Endothelial cell of umbilical vein (primary cell): ENCODE measurements at regions not wholly inside any gene's neighbourhood (a gene's known extent, or its start where the extent isn't known, plus 50 kb on each side); places are given as distances from the start of the nearest gene placed in this dataset.

ENCODE experiments used
- BruUV-seq: library from RNA; stranded (reverse); fragments of 400-500 nt; replicated peaks from 2 replicates; lab custom pipeline; 2021; lab: Mats Ljungman, UMichigan
- CTCF ChIA-PET: fragments of 300-600, 350-600 bp; sonication (Branson Sonifier 250); formaldehyde crosslinking; loops from one replicate; lab custom pipeline; 2021; ENCODE audit warnings: antibody characterized with exemption, inconsistent platforms; lab: Charles Lee
- POLR2A ChIA-PET: fragments of 300-600, 350-600 bp; sonication (Branson Sonifier 250); formaldehyde crosslinking; loops from one replicate; lab custom pipeline; 2021; ENCODE audit warnings: antibody characterized with exemption, inconsistent platforms; lab: Charles Lee
- DNase-seq: peaks from one replicate; pipeline ENCODE4 v3.0.0-alpha.2; 2011; ENCODE audit warnings: low read depth, low spot score
- FAIRE-seq: peaks from 2 replicates; lab custom pipeline; 2011; peaks lifted over from hg19 to GRCh38; lab: Jason Lieb, UNC
- H2AFZ ChIP-seq: 2 replicates; pipeline ENCODE4 v1.6.0; 2012; ENCODE audit warnings: low read depth, low read length, control low read depth, inconsistent platforms
- H3K27ac ChIP-seq: 2 replicates; pipeline ENCODE4 v1.5.1; 2011; ENCODE audit warnings: low read depth, mild to moderate bottlenecking, control low read depth, low read length, moderate library complexity; ENCODE audit not compliant: insufficient read depth
- H3K27me3 ChIP-seq, 2 experiments: 2 replicates each; pipeline versions ENCODE4 v1.6.0 to v1.6.1; 2011; ENCODE audit warnings: low read length in 2 of 2, mixed read lengths in 1 of 2; ENCODE audit not compliant: control insufficient read depth in 2 of 2, insufficient read depth in 2 of 2
- H3K36me3 ChIP-seq, 2 experiments: 2 replicates in 1 of 2; 3 replicates in 1 of 2; pipeline ENCODE4 v1.5.1; 2011; ENCODE audit warnings: low read length in 2 of 2, mild to moderate bottlenecking in 1 of 2, moderate library complexity in 1 of 2; ENCODE audit not compliant: control insufficient read depth in 2 of 2, insufficient read depth in 2 of 2; ENCODE audit errors: extremely low read depth in 1 of 2
- H3K4me1 ChIP-seq: 3 replicates; pipeline ENCODE4 v1.5.1; 2011; ENCODE audit warnings: mild to moderate bottlenecking, low read length; ENCODE audit not compliant: control insufficient read depth, insufficient read depth; ENCODE audit errors: extremely low read depth
- H3K4me2 ChIP-seq: 2 replicates; pipeline ENCODE4 v1.6.1; 2011; ENCODE audit warnings: low read length, control low read depth, mixed read lengths; ENCODE audit not compliant: insufficient read depth
- H3K4me3 ChIP-seq, 3 experiments: fragments of 200-600 bp in 1 of 3; sonication (generic), shearing (Covaris generic) in 1 of 3; replicated peaks in 1 of 3; 2 replicates each; pipeline ENCODE4 v1.5.1; 2011 to 2016; ENCODE audit warnings: control low read depth in 3 of 3, low read length in 3 of 3, mild to moderate bottlenecking in 2 of 3, inconsistent platforms in 1 of 3, low read depth in 1 of 3, moderate library complexity in 1 of 3; ENCODE audit not compliant: insufficient read depth in 1 of 3
- H3K79me2 ChIP-seq: 2 replicates; pipeline ENCODE4 v1.6.0; 2012; ENCODE audit warnings: low read length, inconsistent platforms; ENCODE audit not compliant: control insufficient read depth, insufficient read depth
- H3K9ac ChIP-seq: replicated peaks from 2 replicates; pipeline ENCODE3; 2011; ENCODE audit warnings: low read length, control low read depth; ENCODE audit not compliant: insufficient read depth; ENCODE audit errors: extremely low read depth
- H3K9me1 ChIP-seq: replicated peaks from 3 replicates; pipeline ENCODE4 v1.6.0; 2011; ENCODE audit warnings: mild to moderate bottlenecking, low read length; ENCODE audit not compliant: control insufficient read depth, insufficient read depth; ENCODE audit errors: extremely low read depth
- H3K9me3 ChIP-seq: replicated peaks from 2 replicates; pipeline ENCODE4 v1.5.1; 2012; ENCODE audit warnings: low read length, inconsistent platforms; ENCODE audit not compliant: control insufficient read depth, insufficient read depth
- H4K20me1 ChIP-seq: replicated peaks from 2 replicates; pipeline ENCODE3; 2011; ENCODE audit warnings: mild to moderate bottlenecking, low read length; ENCODE audit not compliant: control insufficient read depth, insufficient read depth; ENCODE audit errors: extremely low read depth
- EZH2 ChIP-seq: IDR thresholded peaks from 2 replicates; pipeline ENCODE4 v1.6.1; 2012; ENCODE audit warnings: borderline replicate concordance, low read depth, mild to moderate bottlenecking, moderate library complexity, low read length, inconsistent platforms; ENCODE audit not compliant: severe bottlenecking
- FOS ChIP-seq: IDR thresholded peaks from 2 replicates; pipeline ENCODE4 v1.6.1; 2011; ENCODE audit warnings: mild to moderate bottlenecking, low read length, moderate library complexity, borderline replicate concordance; ENCODE audit not compliant: insufficient read depth
- GATA2 ChIP-seq: IDR thresholded peaks from 2 replicates; pipeline ENCODE4 v1.7.0; 2011; ENCODE audit warnings: low read depth, mild to moderate bottlenecking, moderate library complexity, mixed read lengths, low read length; ENCODE audit not compliant: insufficient read length, insufficient read depth
- JUN ChIP-seq: IDR thresholded peaks from 2 replicates; pipeline ENCODE4 v1.6.1; 2011; ENCODE audit warnings: borderline replicate concordance, low read depth; ENCODE audit not compliant: insufficient read length, insufficient read depth
- MYC ChIP-seq: IDR thresholded peaks from one replicate; pipeline ENCODE4 v1.6.1; 2011; ENCODE audit warnings: mild to moderate bottlenecking, low read depth, low read length
- POLR2A ChIP-seq: IDR thresholded peaks from 2 replicates; pipeline ENCODE4 v1.6.1; 2012; ENCODE audit warnings: low read depth, mild to moderate bottlenecking, control low read depth, low read length
- POLR2AphosphoS5 ChIP-seq: IDR thresholded peaks from 2 replicates; pipeline ENCODE4 v1.6.1; 2012; ENCODE audit warnings: low read depth, mild to moderate bottlenecking, control low read depth, low read length, moderate library complexity; ENCODE audit not compliant: insufficient read depth
- dilution Hi-C: fragments of 300-500 bp; cut with MboI; formaldehyde crosslinking; loops from one replicate; pipeline ENCODE4 v1.15.0; 2019; ENCODE audit warnings: low sequenced_read_pairs; ENCODE audit not compliant: extremely low pct_ligation_motif_present
- intact Hi-C: fragments of 100-400 bp; cut with micrococcal nuclease; formaldehyde crosslinking; loops from one replicate; pipeline ENCODE4 v1.10.0; 2022
- TF ChIP-seq, protein P1 (sequence below): IDR thresholded peaks from 2 replicates; pipeline ENCODE4 v1.6.1; 2011; ENCODE audit not compliant: insufficient read depth, insufficient read length
- TF ChIP-seq, protein P2 (sequence below), 2 donors: IDR thresholded peaks; 1 replicate in 1 of 2; 2 replicates in 1 of 2; pipeline ENCODE4 v1.5.1; 2011; ENCODE audit warnings: low read length in 2 of 2, mild to moderate bottlenecking in 2 of 2, moderate library complexity in 2 of 2, control low read depth in 1 of 2, inconsistent platforms in 1 of 2, low read depth in 1 of 2; ENCODE audit not compliant: insufficient read depth in 1 of 2; ENCODE audit errors: extremely low read depth in 1 of 2

DNA sequence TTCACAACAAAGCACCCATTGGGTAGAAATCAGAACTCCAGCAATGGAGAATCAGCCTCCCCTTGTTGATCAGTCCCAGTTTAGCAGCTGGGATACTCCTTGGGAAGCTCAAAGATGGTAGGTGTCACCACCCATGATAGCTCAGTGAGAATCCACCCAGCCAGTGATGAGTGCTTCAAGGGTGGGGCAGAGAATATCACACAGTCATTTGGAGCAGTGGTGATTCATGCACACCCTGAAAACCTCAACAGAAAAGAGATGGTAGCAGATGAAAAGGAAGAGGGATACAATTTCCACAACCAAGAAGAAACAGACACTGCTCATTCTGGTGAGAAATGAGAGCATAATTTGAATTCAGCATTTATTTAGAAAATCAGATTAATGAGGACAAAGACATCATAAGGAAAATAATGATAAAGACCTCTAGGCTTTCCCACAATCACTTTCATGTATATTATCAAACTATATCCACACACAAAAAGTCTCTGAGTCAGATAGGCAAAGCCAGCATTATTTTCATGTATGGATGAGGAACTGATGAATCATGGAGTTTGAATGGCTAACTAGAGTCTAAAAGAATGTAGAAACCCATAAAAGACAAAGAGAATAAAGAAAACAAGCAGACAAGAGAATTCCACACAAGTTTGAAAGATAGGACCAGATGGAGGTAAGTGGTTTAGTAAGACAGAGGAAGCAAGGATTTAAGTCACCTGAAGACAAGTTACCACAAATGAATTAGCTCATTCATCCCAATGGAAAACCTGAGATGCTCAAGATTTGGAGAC, 82.9 kb downstream of the FEM1C start:
- no peaks in the 10 kb centered on the region for H3K36me3 ChIP-seq
- peak; percentile 19 for TF ChIP-seq GATA2
- TF ChIP-seq POLR2A, result no peak
- peak; percentile 79 for TF ChIP-seq FOS
- no peaks in the 10 kb centered on the region for H3K9me3 ChIP-seq
- peak overlapping the region; percentile 33 for H3K4me2 ChIP-seq
- H3K4me3 ChIP-seq, result no peak overlapping the region
- peak; percentile 53 for DNase-seq
- peak; percentile 76 for FAIRE-seq
- H3K79me2 ChIP-seq, result no peaks in the 10 kb centered on the region
- no peaks in the 10 kb centered on the region for H3K9me1 ChIP-seq
- ChIA-PET CTCF (interaction anchor here (0.6 to 1.9 kb wide), 4 partner anchors 9 to 1637 kb away, joined by 3 to 6 read pairs (median 4); no protein-coding TSS in a partner anchor), POLR2A (no interaction called here)
- dilution Hi-C loops, result no loop called here
- H3K27me3 ChIP-seq, result no peaks in the 10 kb centered on the region
- no TSS peak for BruUV-seq
- peaks cover 32% of the 10 kb centered on the region for H3K4me1 ChIP-seq
- intact Hi-C loops, result loop anchor here (5.0 kb wide), 2 partner anchors 114 to 126 kb away; no protein-coding TSS in a partner anchor
- H3K9ac ChIP-seq, result no peak overlapping the region
- peak overlapping the region; percentile 64 for H2AFZ ChIP-seq
- peak overlapping the region; percentile 72 for H3K27ac ChIP-seq
- H4K20me1 ChIP-seq, result no peaks in the 10 kb centered on the region

DNA sequence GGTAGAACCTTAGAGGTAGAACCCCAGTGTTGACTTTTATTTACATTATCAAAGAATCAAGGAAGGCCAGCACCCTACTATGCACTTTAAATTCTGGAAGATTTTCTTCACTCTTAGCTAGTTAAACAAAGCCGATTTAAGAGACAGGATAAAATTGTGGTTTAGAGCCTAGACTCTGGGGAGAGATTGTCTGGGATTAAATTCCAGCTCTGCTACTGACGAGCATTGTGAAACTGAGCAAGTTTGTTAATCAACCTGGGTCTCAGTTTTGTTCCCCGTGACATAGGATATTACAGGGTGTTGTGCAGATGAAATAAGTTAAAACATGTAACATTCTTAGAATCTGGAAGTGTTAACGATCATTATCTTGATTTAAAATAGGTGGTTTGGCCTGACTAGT, 83.5 kb downstream of the FEM1C start:
- ChIA-PET POLR2A (no interaction called here), CTCF (interaction anchor here (0.6 to 1.9 kb wide), 7 partner anchors 9 to 1638 kb away, joined by 3 to 6 read pairs (median 5); no protein-coding TSS in a partner anchor)
- Histone ChIP-seq H3K79me2 (no peaks in the 10 kb centered on the region), H3K27ac (peak overlapping the region; percentile 72), H3K9me3 (no peaks in the 10 kb centered on the region), H3K27me3 (no peaks in the 10 kb centered on the region), H2AFZ (no peak overlapping the region), H4K20me1 (no peaks in the 10 kb centered on the region), H3K9ac (no peak overlapping the region), H3K4me3 (no peak overlapping the region), H3K4me2 (peak overlapping the region; percentile 43), H3K9me1 (no peaks in the 10 kb centered on the region), H3K36me3 (no peaks in the 10 kb centered on the region), H3K4me1 (peaks cover 32% of the 10 kb centered on the region)
- no peak for FAIRE-seq
- no peak for TF ChIP-seq POLR2A
- TF ChIP-seq, protein P1, sequence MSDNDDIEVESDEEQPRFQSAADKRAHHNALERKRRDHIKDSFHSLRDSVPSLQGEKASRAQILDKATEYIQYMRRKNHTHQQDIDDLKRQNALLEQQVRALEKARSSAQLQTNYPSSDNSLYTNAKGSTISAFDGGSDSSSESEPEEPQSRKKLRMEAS, result no peak
- TF ChIP-seq GATA2, result no peak
- TF ChIP-seq EZH2, result no peak
- TF ChIP-seq MYC, result no peak
- TF ChIP-seq POLR2AphosphoS5, result no peak
- TF ChIP-seq FOS, result no peak
- TF ChIP-seq, protein P2, sequence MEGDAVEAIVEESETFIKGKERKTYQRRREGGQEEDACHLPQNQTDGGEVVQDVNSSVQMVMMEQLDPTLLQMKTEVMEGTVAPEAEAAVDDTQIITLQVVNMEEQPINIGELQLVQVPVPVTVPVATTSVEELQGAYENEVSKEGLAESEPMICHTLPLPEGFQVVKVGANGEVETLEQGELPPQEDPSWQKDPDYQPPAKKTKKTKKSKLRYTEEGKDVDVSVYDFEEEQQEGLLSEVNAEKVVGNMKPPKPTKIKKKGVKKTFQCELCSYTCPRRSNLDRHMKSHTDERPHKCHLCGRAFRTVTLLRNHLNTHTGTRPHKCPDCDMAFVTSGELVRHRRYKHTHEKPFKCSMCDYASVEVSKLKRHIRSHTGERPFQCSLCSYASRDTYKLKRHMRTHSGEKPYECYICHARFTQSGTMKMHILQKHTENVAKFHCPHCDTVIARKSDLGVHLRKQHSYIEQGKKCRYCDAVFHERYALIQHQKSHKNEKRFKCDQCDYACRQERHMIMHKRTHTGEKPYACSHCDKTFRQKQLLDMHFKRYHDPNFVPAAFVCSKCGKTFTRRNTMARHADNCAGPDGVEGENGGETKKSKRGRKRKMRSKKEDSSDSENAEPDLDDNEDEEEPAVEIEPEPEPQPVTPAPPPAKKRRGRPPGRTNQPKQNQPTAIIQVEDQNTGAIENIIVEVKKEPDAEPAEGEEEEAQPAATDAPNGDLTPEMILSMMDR (IDR thresholded peaks at IDR 0.05; ENCODE audit: extremely low read depth in 1 of 2, insufficient read depth in 1 of 2, low read depth in 1 of 2, low read length in 2 of 2), result no peak
- no peak for TF ChIP-seq JUN
- DNase-seq, result no peak
- intact Hi-C loops, result loop anchor here (5.0 kb wide), 2 partner anchors 114 to 126 kb away; no protein-coding TSS in a partner anchor
- no TSS peak for BruUV-seq
- dilution Hi-C loops, result no loop called here
